NCI-H1048 (cell line): ENCODE measurements at regions not wholly inside any gene's neighbourhood (a gene's known extent, or its start where the extent isn't known, plus 50 kb on each side); places are given as distances from the start of the nearest gene placed in this dataset.

Experiments
- DNase-seq: peaks from one replicate; lab custom pipeline; 2025; lab: John Stamatoyannopoulos, UW

DNA sequence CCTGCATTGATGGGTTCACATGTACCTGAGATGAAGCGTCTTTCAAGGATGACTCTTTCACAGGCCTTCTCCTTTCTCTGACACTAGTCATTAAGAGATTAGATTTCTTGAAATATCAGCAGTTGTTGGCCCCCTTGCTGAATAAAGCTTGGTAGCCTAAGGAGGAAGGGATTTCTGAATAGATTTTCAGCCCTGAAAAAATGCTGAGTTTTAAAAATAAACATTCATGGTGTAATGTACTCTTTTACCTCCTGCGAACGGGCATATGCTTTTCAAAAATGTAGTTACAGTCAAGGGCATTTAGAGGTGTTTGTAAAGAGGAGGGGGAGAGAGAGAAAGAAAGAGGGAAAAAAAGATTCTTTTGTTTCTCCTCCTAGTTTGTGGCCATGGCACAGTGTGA is 222.7 kb downstream of the SOX4 start:
- no peak for DNase-seq

DNA sequence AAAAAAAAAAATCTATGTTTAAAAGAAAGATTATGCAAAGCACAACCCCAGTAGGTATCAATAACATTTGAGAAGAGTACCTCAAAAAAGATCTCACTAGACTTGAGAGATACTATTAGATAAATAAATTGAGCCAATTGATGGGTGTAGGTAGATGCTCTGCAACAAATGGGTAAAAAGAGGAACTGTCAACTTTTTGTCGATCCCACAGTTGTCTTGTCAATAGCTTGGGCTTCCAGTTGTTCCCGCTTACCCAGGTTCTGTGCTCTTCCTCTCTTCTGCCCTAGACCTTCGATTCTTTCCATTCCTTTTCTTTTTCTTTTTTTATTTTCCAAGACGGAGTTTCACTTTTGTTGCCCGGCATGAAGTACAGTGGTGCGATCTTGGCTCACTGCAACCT is 226.9 kb downstream of the SOX4 start:
- DNase-seq: no peak

GRCh38 chr6:21823371-21823770 is 229.8 kb downstream of the SOX4 start:
- no peak for DNase-seq

DNA sequence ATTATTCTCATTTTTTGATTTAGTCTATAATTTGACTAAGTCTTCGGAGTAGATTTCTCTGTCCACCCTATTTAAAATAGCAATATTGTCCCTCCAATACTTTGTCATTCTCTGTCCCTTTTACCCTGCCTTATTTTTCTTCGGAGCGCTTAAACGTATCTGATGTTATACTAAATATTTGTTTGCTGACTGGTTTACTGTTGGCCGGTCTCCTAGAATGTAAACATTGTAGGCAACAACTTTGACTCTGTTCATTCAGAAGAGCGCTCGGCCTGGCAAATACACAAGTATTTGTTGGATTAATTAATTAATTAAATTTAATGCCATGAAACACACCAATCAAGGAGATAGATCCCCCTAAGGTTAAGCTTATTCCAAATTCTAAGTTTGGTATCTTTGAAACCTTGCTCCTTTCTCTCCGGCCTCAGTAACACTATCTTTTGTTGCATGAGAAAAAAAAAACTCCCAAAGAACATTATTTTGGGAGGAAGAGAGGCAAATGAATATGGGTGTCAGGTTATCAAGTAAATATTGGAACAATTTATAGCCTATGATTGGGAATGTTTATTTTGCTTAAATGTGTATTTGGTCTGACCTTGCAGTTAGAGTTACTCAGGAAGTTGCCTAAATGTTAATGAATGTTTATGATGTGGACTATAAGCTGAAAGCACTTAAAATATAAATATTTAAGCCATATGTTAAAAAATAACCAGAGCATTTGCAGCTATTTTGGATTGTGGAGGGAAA is 231.1 kb downstream of the SOX4 start:
- no peak for DNase-seq

DNA sequence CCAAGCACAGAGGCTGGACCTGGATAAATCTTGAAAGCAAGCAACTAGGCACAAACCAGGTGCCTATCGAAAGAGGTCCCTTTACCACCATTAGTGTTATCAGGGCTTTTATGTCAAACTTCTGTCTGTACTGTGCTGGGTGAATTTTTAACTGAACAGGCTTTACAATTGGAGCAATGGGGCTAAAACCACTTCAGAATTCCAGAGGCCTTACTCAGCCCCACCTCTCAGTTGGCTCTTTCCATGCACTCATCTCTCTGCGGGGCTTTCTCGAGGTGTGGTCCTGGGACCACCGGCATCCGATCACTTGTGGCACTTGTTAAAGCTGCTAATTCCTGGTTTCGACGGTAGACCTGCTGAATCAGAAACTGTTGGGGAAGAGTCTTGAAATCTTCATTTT is 232.5 kb downstream of the SOX4 start:
- no peak for DNase-seq

DNA sequence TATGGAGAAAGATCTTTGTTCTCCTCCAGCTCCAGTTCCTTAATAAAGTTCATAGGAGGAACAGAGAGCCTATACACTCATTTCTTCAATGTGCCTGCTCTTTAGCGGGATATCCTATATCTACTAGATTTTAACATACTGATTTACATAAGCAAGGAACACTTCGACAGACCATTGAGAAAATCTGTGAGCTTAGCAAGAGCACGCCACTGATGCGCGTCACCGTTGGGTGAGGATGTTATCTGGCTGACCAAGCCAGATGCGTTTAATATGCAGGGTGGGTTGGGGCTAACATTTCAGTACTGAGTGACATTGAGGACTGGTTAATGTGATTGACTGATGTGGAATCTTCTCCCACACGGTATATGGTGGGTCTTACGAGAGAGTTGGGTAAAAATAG is 233.4 kb downstream of the SOX4 start:
- no peak for DNase-seq

DNA sequence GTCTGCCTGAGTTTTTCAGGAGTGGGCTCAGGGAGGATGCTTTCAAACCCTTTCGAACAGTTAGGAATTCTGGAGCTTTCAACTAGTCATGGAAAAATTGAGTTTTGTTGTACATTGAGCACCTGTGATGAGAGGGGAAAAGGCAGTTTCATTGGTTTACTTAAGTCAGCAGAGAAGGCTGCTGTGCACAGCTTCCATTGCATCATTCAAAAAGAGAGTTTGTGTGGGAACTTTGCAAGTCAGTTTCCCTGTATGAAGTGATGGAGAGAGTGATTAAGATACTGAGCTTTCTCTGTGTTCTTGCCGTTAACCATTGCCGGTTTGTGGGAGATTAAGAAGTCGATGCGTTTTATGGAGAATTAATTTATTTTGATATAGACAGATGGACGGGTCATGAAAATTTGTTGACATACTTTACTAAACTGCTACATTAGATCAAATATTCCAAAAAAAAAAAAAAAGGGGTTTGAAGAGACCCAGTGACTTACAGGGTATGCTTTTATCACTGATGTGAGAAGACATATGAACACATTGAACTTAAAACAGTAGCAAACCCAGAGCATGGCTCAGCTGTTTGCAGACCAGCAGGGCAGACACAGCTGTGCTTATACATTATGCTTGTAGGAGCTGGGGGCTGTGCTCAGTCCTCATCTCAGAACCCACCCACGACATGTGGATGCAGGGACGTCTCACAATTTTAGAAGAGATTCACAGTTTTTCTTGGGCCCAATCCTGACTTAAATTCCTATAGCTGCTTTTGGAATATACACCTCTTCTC is 234.1 kb downstream of the SOX4 start:
- DNase-seq: no peak

- DNase-seq: no peak
Measured at GRCh38 chr6:21828704-21829103, 235.2 kb downstream of the SOX4 start.

GRCh38 chr6:21829126-21829525 is 235.6 kb downstream of the SOX4 start:
- DNase-seq: no peak

- DNase-seq: no peak
Measured at GRCh38 chr6:21831521-21832291, 238.2 kb downstream of the SOX4 start.

- no peak for DNase-seq
Measured at GRCh38 chr6:21836277-21836676, 242.7 kb downstream of the SOX4 start.

- no peak for DNase-seq
Measured at GRCh38 chr6:21836772-21837425, 243.3 kb downstream of the SOX4 start.

- DNase-seq: no peak
Measured at GRCh38 chr6:21840428-21840827, 246.9 kb downstream of the SOX4 start.

DNA sequence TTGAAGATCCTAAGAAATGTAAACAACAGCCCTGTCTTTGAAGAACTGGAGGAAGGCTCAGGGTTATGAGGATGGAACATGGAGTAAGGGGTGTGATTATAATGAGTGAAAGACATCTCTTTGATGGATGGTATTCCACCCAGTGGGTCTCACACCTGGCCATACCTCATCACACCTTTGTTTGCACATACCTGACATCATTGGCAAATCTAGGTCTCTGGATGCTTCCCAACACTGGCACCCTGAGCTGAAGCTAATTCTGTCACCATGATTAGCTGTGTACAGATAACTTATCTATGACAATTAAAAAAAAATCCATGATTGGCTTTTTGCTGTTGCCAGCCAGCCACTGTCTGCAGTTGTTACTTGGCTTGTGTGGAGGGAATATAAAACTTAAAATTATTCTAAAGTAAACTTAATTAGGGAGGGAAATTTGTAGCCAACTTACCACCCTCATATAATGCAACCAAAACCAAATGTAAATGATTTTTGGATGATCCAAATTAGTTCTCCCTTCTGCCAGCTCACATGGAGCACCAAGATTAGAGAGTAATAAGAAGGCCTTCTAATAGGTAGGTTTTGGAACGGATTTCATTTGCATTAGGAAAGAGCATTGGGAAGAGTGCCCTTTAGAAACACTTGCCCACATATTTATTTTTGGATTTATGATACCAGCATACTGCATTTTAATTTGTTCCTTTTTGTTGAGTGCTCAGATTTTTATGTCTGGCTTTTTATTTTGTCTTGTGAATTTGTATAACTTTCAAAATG is 249.5 kb downstream of the SOX4 start:
- DNase-seq: no peak

GRCh38 chr6:21844120-21844917 is 250.8 kb downstream of the SOX4 start:
- DNase-seq: no peak

DNA sequence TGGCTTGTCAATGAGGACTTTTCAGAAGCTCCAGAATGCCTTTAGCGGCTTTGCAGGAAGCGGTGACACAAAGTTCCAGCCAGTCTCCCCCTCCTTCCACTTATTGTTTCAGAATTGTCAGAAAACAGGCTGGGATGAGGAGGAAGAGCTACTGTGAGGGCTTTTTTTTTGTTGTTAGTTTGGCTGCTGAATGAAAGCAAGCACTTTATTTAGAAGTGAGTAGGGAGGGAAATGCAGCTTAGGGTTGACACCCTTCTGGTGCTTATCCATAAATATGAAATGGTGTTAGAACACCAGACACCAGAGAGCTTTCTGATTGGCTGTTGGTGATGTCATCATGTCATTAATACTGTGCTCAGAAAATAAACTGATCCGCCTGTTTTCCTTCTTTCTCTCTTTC is 251.5 kb downstream of the SOX4 start:
- no peak for DNase-seq

DNA sequence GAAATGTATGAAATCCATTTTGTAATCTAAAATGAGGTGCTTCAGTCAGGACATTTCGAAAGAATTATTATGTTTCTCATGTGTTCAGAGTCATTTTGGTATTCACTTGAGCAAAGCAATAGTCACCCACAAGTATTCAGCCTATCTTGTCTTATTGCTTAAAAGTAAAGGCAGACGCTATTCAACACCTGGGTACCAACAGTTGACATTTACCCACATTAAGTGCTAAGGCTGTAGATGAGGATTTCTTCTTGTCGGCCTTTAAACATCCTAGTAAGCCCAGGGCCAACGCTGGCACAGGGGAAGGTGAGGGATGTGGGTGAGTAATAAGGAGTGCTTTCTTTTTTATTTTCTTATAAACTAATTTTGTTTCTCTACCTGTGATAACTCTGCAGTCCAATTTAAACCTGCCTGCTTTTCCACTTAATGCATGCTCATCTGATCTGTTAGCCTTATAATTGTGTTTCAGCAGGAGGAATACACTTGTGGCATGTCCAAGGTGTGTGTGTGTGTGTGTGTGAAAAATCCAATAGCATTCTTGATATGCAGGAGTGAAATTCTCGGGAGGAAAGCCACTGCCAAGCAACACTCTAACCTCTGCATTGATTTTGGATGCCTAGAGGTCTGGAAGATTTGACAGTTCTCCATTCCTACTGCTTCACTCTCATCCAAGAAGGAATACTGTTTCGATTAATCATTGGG is 252.0 kb downstream of the SOX4 start:
- no peak for DNase-seq

GRCh38 chr6:21846541-21847451 is 253.2 kb downstream of the SOX4 start:
- DNase-seq: no peak
